GM12878 (cell line): ENCODE measurements at regions not wholly inside any gene's neighbourhood (a gene's known extent, or its start where the extent isn't known, plus 50 kb on each side); places are given as distances from the start of the nearest gene placed in this dataset.

Source experiments
- ATAC-seq: fragments of 200-7000 bp; cut with Tn5 transposase; 3 replicates; pipeline ENCODE4 v1.9.1; 2020; ENCODE audit warnings: mild to moderate bottlenecking, moderate library complexity
- BruUV-seq: library from RNA; stranded (reverse); fragments of 400-500 nt; replicated peaks from 2 replicates; lab custom pipeline; 2021; lab: Mats Ljungman, UMichigan
- CTCF ChIA-PET: fragments of 300-600 bp; sonication (Branson Sonifier 250); formaldehyde crosslinking; extraction: SDS; loops from one replicate; lab custom pipeline; 2021; ENCODE audit warnings: inconsistent platforms; lab: Yijun Ruan, JAX
- POLR2A ChIA-PET: fragments of 350-600 bp; formaldehyde crosslinking; extraction: SDS; loops from one replicate; lab custom pipeline; 2021; ENCODE audit warnings: inconsistent platforms; lab: Charles Lee
- RAD21 ChIA-PET: fragments of 300-600 bp; sonication (Branson Sonifier 250); formaldehyde crosslinking; loops from one replicate; lab custom pipeline; 2023; ENCODE audit warnings: antibody characterized with exemption; ENCODE audit not compliant: unreplicated experiment; lab: Charles Lee
- SMC1A ChIA-PET: fragments of 300-600 bp; sonication (Branson Sonifier 250); formaldehyde crosslinking; loops from one replicate; lab custom pipeline; 2023; ENCODE audit not compliant: unreplicated experiment, uncharacterized antibody; lab: Charles Lee
- DNase-seq: peaks from one replicate; pipeline ENCODE4 v3.0.0-alpha.2; 2011; ENCODE audit warnings: low read depth, low spot score
- FAIRE-seq: peaks from 3 replicates; lab custom pipeline; 2011; peaks lifted over from hg19 to GRCh38; lab: Jason Lieb, UNC
- H2AFZ ChIP-seq: 2 replicates; pipeline ENCODE4 v1.6.0; 2011; ENCODE audit warnings: low read depth, low read length, control low read depth; ENCODE audit not compliant: control insufficient read depth
- H3K27ac ChIP-seq: 2 replicates; pipeline ENCODE4 v1.5.1; 2011; ENCODE audit warnings: control low read depth; ENCODE audit not compliant: control insufficient read depth, insufficient read depth
- H3K27me3 ChIP-seq, 2 experiments: replicated peaks in 1 of 2; 2 replicates each; pipeline versions ENCODE4 v1.6.0 to v1.6.1; 2011; ENCODE audit warnings: low read length in 1 of 2; ENCODE audit not compliant: control insufficient read depth in 2 of 2, insufficient read depth in 2 of 2
- H3K36me3 ChIP-seq, 2 experiments: 2 replicates each; pipeline ENCODE4 v1.5.1; 2011; ENCODE audit warnings: low read length in 1 of 2; ENCODE audit not compliant: control insufficient read depth in 2 of 2, insufficient read depth in 2 of 2
- H3K4me1 ChIP-seq: 2 replicates; pipeline ENCODE4 v1.6.1; 2011; ENCODE audit warnings: mild to moderate bottlenecking, low read length, moderate library complexity, mixed read lengths; ENCODE audit not compliant: control insufficient read depth, insufficient read depth
- H3K4me2 ChIP-seq: 2 replicates; pipeline ENCODE4 v1.6.0; 2011; ENCODE audit warnings: control low read depth; ENCODE audit not compliant: control insufficient read depth, insufficient read depth
- H3K4me3 ChIP-seq: fragments of 200-600 bp; sonication (generic); 2 replicates; pipeline ENCODE4 v1.5.1; 2016
- H3K79me2 ChIP-seq: 2 replicates; pipeline ENCODE4 v1.6.0; 2011; ENCODE audit warnings: low read length; ENCODE audit not compliant: control insufficient read depth, insufficient read depth
- H3K9ac ChIP-seq: 2 replicates; pipeline ENCODE4 v1.8.0; 2011; ENCODE audit warnings: low read length, control low read depth, mixed read lengths; ENCODE audit not compliant: control insufficient read depth, insufficient read depth
- H3K9me3 ChIP-seq: replicated peaks from 3 replicates; pipeline ENCODE4 v1.5.1; 2011; ENCODE audit warnings: mild to moderate bottlenecking, low read length; ENCODE audit not compliant: control insufficient read depth, insufficient read depth
- H4K20me1 ChIP-seq: 2 replicates; pipeline ENCODE4 v1.6.0; 2011; ENCODE audit not compliant: control insufficient read depth, insufficient read depth
- BCLAF1 ChIP-seq: fragments of 450-650 bp; IDR thresholded peaks from 2 replicates; pipeline ENCODE4 v1.6.1; 2017; ENCODE audit warnings: antibody characterized with exemption, mild to moderate bottlenecking, moderate library complexity
- BHLHE40 ChIP-seq, 2 experiments: fragments of 450-650 bp in 1 of 2; IDR thresholded peaks; 2 replicates each; pipeline ENCODE4 v1.6.1; 2011 to 2017; ENCODE audit warnings: low read depth in 2 of 2, borderline replicate concordance in 1 of 2, improper control_type of control experiment in 1 of 2, low read length in 1 of 2, mild to moderate bottlenecking in 1 of 2
- DPF2 ChIP-seq: fragments of 450-650 bp; IDR thresholded peaks from 2 replicates; pipeline ENCODE4 v1.6.1; 2017; ENCODE audit warnings: mild to moderate bottlenecking
- ESRRA ChIP-seq: IDR thresholded peaks from 2 replicates; pipeline ENCODE4 v1.6.1; 2012; ENCODE audit warnings: mild to moderate bottlenecking, low read length, improper control_type of control experiment
- KDM1A ChIP-seq: fragments of 200-600 bp; sonication (generic); IDR thresholded peaks from 2 replicates; pipeline ENCODE4 v1.6.1; 2016; ENCODE audit warnings: borderline replicate concordance
- MXI1 ChIP-seq: fragments of 150-350 bp; IDR thresholded peaks from 2 replicates; pipeline ENCODE4 v1.6.1; 2011; ENCODE audit warnings: low read depth, mild to moderate bottlenecking, inconsistent platforms, low read length, improper control_type of control experiment
- NKRF ChIP-seq: fragments of 450-650 bp; conservative IDR thresholded peaks from 2 replicates; pipeline ENCODE4 v1.6.1; 2017; ENCODE audit warnings: mild to moderate bottlenecking, moderate library complexity
- RCOR1 ChIP-seq: conservative IDR thresholded peaks from 2 replicates; pipeline ENCODE4 v1.6.1; 2012; ENCODE audit warnings: low read depth, low read length, improper control_type of control experiment
- ZBED1 ChIP-seq: IDR thresholded peaks from 2 replicates; pipeline ENCODE4 v1.6.1; 2016; ENCODE audit warnings: borderline replicate concordance
- ZNF384 ChIP-seq: IDR thresholded peaks from 2 replicates; pipeline ENCODE4 v1.6.1; 2012; ENCODE audit warnings: low read depth, mild to moderate bottlenecking, low read length, improper control_type of control experiment, borderline replicate concordance
- WGBS: methylation state at CpG from one replicate; pipeline ENCODE4 v1.1.6; 2016; ENCODE audit warnings: low lambda C conversion rate; ENCODE audit not compliant: insufficient replicate concordance, insufficient coverage; ENCODE audit errors: missing lambda C conversion rate; 5-methylcytosine and 5-hydroxymethylcytosine counted together
- in situ Hi-C: fragments of 300-500 bp; cut with MboI; formaldehyde crosslinking; loops from 9 replicates; pipeline ENCODE4 v1.14.3; 2018; ENCODE audit warnings: mixed read lengths
- intact Hi-C: fragments of 100-400 bp; cut with micrococcal nuclease; formaldehyde crosslinking; loops from one replicate; pipeline ENCODE4 v1.14.2; 2022; ENCODE audit not compliant: unreplicated experiment
- TF ChIP-seq, protein P1 (sequence below): fragments of 450-650 bp; IDR thresholded peaks from 2 replicates; pipeline ENCODE4 v1.6.1; 2017; ENCODE audit warnings: borderline replicate concordance

- Histone ChIP-seq H4K20me1 (no peaks in the 10 kb centered on the region), H3K36me3 (no peaks in the 10 kb centered on the region), H3K79me2 (no peaks in the 10 kb centered on the region), H3K4me1 (no peaks in the 10 kb centered on the region), H3K9ac (no peak overlapping the region), H3K9me3 (no peaks in the 10 kb centered on the region; the same call in 2 of the 3 replicates), H3K4me3 (no peak overlapping the region), H3K4me2 (no peak overlapping the region), H2AFZ (no peak overlapping the region), H3K27me3 (no peaks in the 10 kb centered on the region), H3K27ac (no peak overlapping the region)
- ChIA-PET RAD21 (no interaction called here), POLR2A (no interaction called here), CTCF (no interaction called here), SMC1A (no interaction called here)
- TF ChIP-seq BHLHE40 (IDR thresholded peaks at IDR 0.05; ENCODE audit: borderline replicate concordance in 1 of 2, low read depth in 2 of 2, low read length in 1 of 2) (no peak), ZBED1 (no peak), RCOR1 (no peak), ESRRA (no peak), KDM1A (no peak), MXI1 (no peak), BCLAF1 (no peak), NKRF (no peak), ZNF384 (no peak), DPF2 (no peak)
- TF ChIP-seq, protein P1, sequence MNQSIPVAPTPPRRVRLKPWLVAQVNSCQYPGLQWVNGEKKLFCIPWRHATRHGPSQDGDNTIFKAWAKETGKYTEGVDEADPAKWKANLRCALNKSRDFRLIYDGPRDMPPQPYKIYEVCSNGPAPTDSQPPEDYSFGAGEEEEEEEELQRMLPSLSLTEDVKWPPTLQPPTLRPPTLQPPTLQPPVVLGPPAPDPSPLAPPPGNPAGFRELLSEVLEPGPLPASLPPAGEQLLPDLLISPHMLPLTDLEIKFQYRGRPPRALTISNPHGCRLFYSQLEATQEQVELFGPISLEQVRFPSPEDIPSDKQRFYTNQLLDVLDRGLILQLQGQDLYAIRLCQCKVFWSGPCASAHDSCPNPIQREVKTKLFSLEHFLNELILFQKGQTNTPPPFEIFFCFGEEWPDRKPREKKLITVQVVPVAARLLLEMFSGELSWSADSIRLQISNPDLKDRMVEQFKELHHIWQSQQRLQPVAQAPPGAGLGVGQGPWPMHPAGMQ = no peak
- ATAC-seq (no peak), FAIRE-seq (no peak), DNase-seq (no peak)
- 39% methylated on average over 7 of the region's 7 CpGs for WGBS
- no TSS peak for BruUV-seq
- in situ Hi-C loops = no loop called here
- intact Hi-C loops = no loop called here
Measured at GRCh38 chr3:157830556-157831236, 275.5 kb downstream of the SHOX2 start.
